DOHH2 (cell line): ENCODE measurements at regions not wholly inside any gene's neighbourhood (a gene's known extent, or its start where the extent isn't known, plus 50 kb on each side); places are given as distances from the start of the nearest gene placed in this dataset.

ENCODE experiments used
- CTCF ChIP-seq: fragments of 200-600 bp; sonication (generic); IDR thresholded peaks from one replicate; pipeline ENCODE4 v1.5.1; 2014; ENCODE audit warnings: antibody characterized with exemption, mild to moderate bottlenecking, low read depth, low read length; ENCODE audit not compliant: poor library complexity, severe bottlenecking
- EZH2phosphoT487 ChIP-seq: fragments of 200-600 bp; sonication (generic); IDR thresholded peaks from 2 replicates; pipeline ENCODE4 v1.6.1; 2017; ENCODE audit warnings: borderline replicate concordance, mild to moderate bottlenecking, antibody characterized with exemption, low read length, moderate library complexity, mixed read lengths

DNA sequence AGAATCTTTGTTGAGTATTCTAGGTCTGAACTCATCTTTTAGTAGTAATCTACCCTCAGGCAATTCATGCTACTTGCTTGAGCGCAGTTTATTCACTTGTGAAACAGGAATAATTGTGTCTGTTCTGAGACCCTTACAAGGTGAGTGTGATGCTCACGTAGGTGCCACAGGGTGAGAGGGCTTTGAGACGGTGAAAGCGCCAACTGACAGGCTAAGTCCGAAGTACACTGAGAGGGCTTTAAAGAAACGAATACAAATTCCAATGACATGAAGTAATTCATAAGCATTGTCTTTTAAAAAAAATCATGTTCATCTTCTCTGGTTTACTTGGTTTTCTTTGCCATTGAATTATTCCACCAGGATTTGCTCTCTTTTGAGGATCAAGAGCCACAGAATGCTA lies 393.7 kb upstream of the RGMA start:
- TF ChIP-seq CTCF: no peak
- no peak for TF ChIP-seq EZH2phosphoT487
